Esophagus muscularis mucosa (tissue), 4 donors: ENCODE measurements at regions not wholly inside any gene's neighbourhood (a gene's known extent, or its start where the extent isn't known, plus 50 kb on each side); places are given as distances from the start of the nearest gene placed in this dataset.

Experiments
- DNase-seq: peaks from one replicate; pipeline ENCODE4 v3.0.0-alpha.2; 2017; ENCODE audit errors: extremely low spot score
- H3K27ac ChIP-seq, 4 donors: fragments of 200-600 bp; sonication (generic); replicated peaks in 1 of 4; 1 replicate in 3 of 4; 2 replicates in 1 of 4; pipeline ENCODE4 v1.5.1; 2016 to 2019; ENCODE audit warnings: mild to moderate bottlenecking in 1 of 4
- H3K27me3 ChIP-seq, 4 donors: fragments of 200-600 bp; sonication (generic); one replicate each; pipeline versions ENCODE4 v1.5.1 to v1.6.0; 2016 to 2019
- H3K36me3 ChIP-seq, 4 donors: fragments of 200-600 bp; sonication (generic); one replicate each; pipeline ENCODE4 v1.5.1; 2016 to 2019
- H3K4me1 ChIP-seq, 4 donors: fragments of 200-600 bp; sonication (generic); one replicate each; pipeline ENCODE4 v1.5.1; 2016 to 2019
- H3K4me3 ChIP-seq, 4 donors: fragments of 200-600 bp; sonication (generic); 1 replicate in 2 of 4; 2 replicates in 2 of 4; pipeline ENCODE4 v1.5.1; 2016 to 2019; ENCODE audit warnings: mild to moderate bottlenecking in 4 of 4, moderate library complexity in 1 of 4
- H3K9me3 ChIP-seq, 4 donors: fragments of 200-600 bp; sonication (generic); 1 replicate in 3 of 4; 2 replicates in 1 of 4; pipeline ENCODE4 v1.5.1; 2016 to 2019
- CTCF ChIP-seq, 3 experiments: fragments of 200-600 bp in 2 of 3; fragments of 450-650 bp in 1 of 3; sonication (generic) in 2 of 3; IDR thresholded peaks; one replicate each; pipeline ENCODE4 v1.5.1; 2017 to 2019; ENCODE audit warnings: antibody characterized with exemption in 3 of 3, mild to moderate bottlenecking in 2 of 3, moderate library complexity in 1 of 3
- EP300 ChIP-seq: sonication (generic); formaldehyde crosslinking; IDR thresholded peaks from one replicate; pipeline ENCODE4 v1.6.1; 2017; ENCODE audit warnings: antibody characterized with exemption
- POLR2A ChIP-seq: fragments of 450-650 bp; IDR thresholded peaks from one replicate; pipeline ENCODE4 v1.6.1; 2017; ENCODE audit warnings: antibody characterized with exemption, moderate library complexity, mild to moderate bottlenecking, low read depth
- POLR2AphosphoS5 ChIP-seq, 2 donors: sonication (generic); formaldehyde crosslinking; IDR thresholded peaks; one replicate each; pipeline ENCODE4 v1.6.1; 2017; ENCODE audit warnings: antibody characterized with exemption in 2 of 2
- WGBS: methylation state at CpG from one replicate; pipeline ENCODE4 v1.1.5; 2018; 5-methylcytosine and 5-hydroxymethylcytosine counted together
- intact Hi-C: fragments of 100-400 bp; cut with DNase I; formaldehyde crosslinking; loops from one replicate; pipeline ENCODE4 v1.15.1; 2023

GRCh38 chr16:85182286-85182685, 70.0 kb upstream of the CIBAR2 start:
- intact Hi-C loops, result no loop called here
- 85% methylated on average over 8 of the region's 11 CpGs for WGBS
- H3K4me1 ChIP-seq, result peaks cover 5 to 14% (median 11%) of the 10 kb centered on the region in 4 donors
- DNase-seq, result no peak
- no peaks in the 10 kb centered on the region for H3K27me3 ChIP-seq
- peaks cover 0 to 29% (median 5%) of the 10 kb centered on the region in 4 donors for H3K36me3 ChIP-seq
- H3K4me3 ChIP-seq, result no peak overlapping the region
- no peak overlapping the region for H3K27ac ChIP-seq
- TF ChIP-seq POLR2A (no peak), CTCF (IDR thresholded peaks at IDR 0.05) (no peak)
- H3K9me3 ChIP-seq, result peaks cover 0 to 14% (median 6%) of the 10 kb centered on the region in 4 donors

- Histone ChIP-seq H3K27ac (no peak overlapping the region), H3K9me3 (peaks cover 0 to 14% (median 6%) of the 10 kb centered on the region in 4 donors), H3K36me3 (peaks cover 0 to 29% (median 5%) of the 10 kb centered on the region in 4 donors), H3K27me3 (no peaks in the 10 kb centered on the region), H3K4me3 (no peak overlapping the region), H3K4me1 (peaks cover 8 to 14% (median 11%) of the 10 kb centered on the region in 4 donors)
- no peak for TF ChIP-seq CTCF (IDR thresholded peaks at IDR 0.05)
- no peak for TF ChIP-seq EP300
- no peak for TF ChIP-seq POLR2AphosphoS5 (IDR thresholded peaks at IDR 0.05)
- TF ChIP-seq POLR2A, result no peak
- DNase-seq, result no peak
- intact Hi-C loops, result no loop called here
- WGBS, result 97% methylated on average over 13 of the region's 13 CpGs
These were observed 70.5 kb upstream of the CIBAR2 start for GRCh38 chr16:85182774-85183173.

GRCh38 chr16:85183564-85183963, 71.3 kb upstream of the CIBAR2 start:
- H3K27ac ChIP-seq, result no peak overlapping the region
- WGBS, result 94% methylated on average over 5 of the region's 5 CpGs
- no peak overlapping the region for H3K4me3 ChIP-seq
- peaks cover 0 to 14% (median 6%) of the 10 kb centered on the region in 4 donors for H3K9me3 ChIP-seq
- H3K36me3 ChIP-seq, result peaks cover 0 to 29% (median 5%) of the 10 kb centered on the region in 4 donors
- H3K27me3 ChIP-seq, result no peaks in the 10 kb centered on the region
- TF ChIP-seq EP300 (no peak), POLR2A (no peak)
- DNase-seq, result no peak
- peaks cover 8 to 14% (median 11%) of the 10 kb centered on the region in 4 donors for H3K4me1 ChIP-seq
- intact Hi-C loops, result no loop called here

GRCh38 chr16:85184404-85184803, 72.1 kb upstream of the CIBAR2 start:
- DNase-seq, result no peak
- H3K4me1 ChIP-seq, result peaks cover 8 to 14% (median 11%) of the 10 kb centered on the region in 4 donors
- H3K27me3 ChIP-seq, result no peaks in the 10 kb centered on the region
- intact Hi-C loops, result no loop called here
- H3K27ac ChIP-seq, result no peak overlapping the region
- H3K36me3 ChIP-seq, result peaks cover 0 to 29% (median 5%) of the 10 kb centered on the region in 4 donors
- TF ChIP-seq POLR2A (no peak), CTCF (IDR thresholded peaks at IDR 0.05) (no peak), POLR2AphosphoS5 (IDR thresholded peaks at IDR 0.05) (no peak), EP300 (no peak)
- H3K4me3 ChIP-seq, result no peak overlapping the region
- H3K9me3 ChIP-seq, result peaks cover 0 to 20% (median 6%) of the 10 kb centered on the region in 4 donors

GRCh38 chr16:85185303-85186100, 73.2 kb upstream of the CIBAR2 start:
- no peak for DNase-seq
- H3K27ac ChIP-seq, result no peak overlapping the region
- no peak for TF ChIP-seq EP300
- no peak for TF ChIP-seq CTCF (IDR thresholded peaks at IDR 0.05)
- TF ChIP-seq POLR2AphosphoS5 (IDR thresholded peaks at IDR 0.05), result no peak
- peaks cover 8 to 14% (median 10%) of the 10 kb centered on the region in 4 donors for H3K4me1 ChIP-seq
- intact Hi-C loops, result no loop called here
- peaks cover 0 to 29% (median 5%) of the 10 kb centered on the region in 4 donors for H3K36me3 ChIP-seq
- H3K27me3 ChIP-seq, result no peaks in the 10 kb centered on the region
- peaks cover 0 to 31% (median 13%) of the 10 kb centered on the region in 4 donors for H3K9me3 ChIP-seq
- no peak overlapping the region for H3K4me3 ChIP-seq
- WGBS, result 84% methylated on average over 19 of the region's 22 CpGs
